Liver (tissue), 8 donors: ENCODE measurements at regions not wholly inside any gene's neighbourhood (a gene's known extent, or its start where the extent isn't known, plus 50 kb on each side); places are given as distances from the start of the nearest gene placed in this dataset.

Experiments used
- DNase-seq: peaks from one replicate; pipeline ENCODE4 v3.0.0-alpha.2; 2017; ENCODE audit warnings: low spot score
- H3K27ac ChIP-seq, 2 donors: one replicate each; pipeline ENCODE4 v1.7.0; 2013; ENCODE audit warnings: inconsistent platforms in 2 of 2, low read length in 2 of 2, control low read depth in 1 of 2, low read depth in 1 of 2, mild to moderate bottlenecking in 1 of 2
- H3K27me3 ChIP-seq, 4 donors: one replicate each; pipeline versions ENCODE4 v1.6.1 to v1.7.0; 2013; ENCODE audit warnings: low read length in 3 of 4, inconsistent platforms in 1 of 4, mild to moderate bottlenecking in 1 of 4, moderate library complexity in 1 of 4; ENCODE audit not compliant: control insufficient read depth in 4 of 4, insufficient read depth in 4 of 4
- H3K36me3 ChIP-seq, 4 donors: one replicate each; pipeline versions ENCODE4 v1.6.1 to v1.7.0; 2013; ENCODE audit warnings: low read length in 3 of 4, mild to moderate bottlenecking in 3 of 4, low read depth in 1 of 4, moderate library complexity in 1 of 4; ENCODE audit not compliant: control insufficient read depth in 4 of 4, insufficient read depth in 3 of 4
- H3K4me1 ChIP-seq, 4 donors: one replicate each; pipeline versions ENCODE4 v1.6.1 to v1.7.0; 2013; ENCODE audit warnings: low read length in 3 of 4, mild to moderate bottlenecking in 3 of 4, moderate library complexity in 1 of 4; ENCODE audit not compliant: control insufficient read depth in 4 of 4, insufficient read depth in 4 of 4
- H3K4me3 ChIP-seq, 3 donors: one replicate each; pipeline versions ENCODE4 v1.6.1 to v1.7.0; 2013; ENCODE audit warnings: low read length in 3 of 3, control low read depth in 1 of 3, low read depth in 1 of 3, mild to moderate bottlenecking in 1 of 3
- H3K9ac ChIP-seq, 2 donors: one replicate each; pipeline ENCODE4 v1.7.0; 2013; ENCODE audit warnings: low read length in 2 of 2, mild to moderate bottlenecking in 2 of 2, moderate library complexity in 2 of 2, control low read depth in 1 of 2, low read depth in 1 of 2
- H3K9me3 ChIP-seq, 4 donors: one replicate each; pipeline versions ENCODE4 v1.6.1 to v1.7.0; 2013; ENCODE audit warnings: low read length in 3 of 4; ENCODE audit not compliant: control insufficient read depth in 4 of 4
- ATF3 ChIP-seq: IDR thresholded peaks from 2 replicates; pipeline ENCODE4 v1.6.1; 2016; ENCODE audit warnings: antibody characterized with exemption
- CTCF ChIP-seq: fragments of 150-350 bp; IDR thresholded peaks from 2 replicates; pipeline ENCODE4 v1.5.1; 2017; ENCODE audit warnings: improper control_type of control experiment, low read depth, low read length; ENCODE audit not compliant: missing input control
- EGR1 ChIP-seq, 2 donors: IDR thresholded peaks; 2 replicates each; pipeline ENCODE4 v1.6.1; 2016 to 2018; ENCODE audit warnings: antibody characterized with exemption in 2 of 2, low read depth in 2 of 2
- FOXA1 ChIP-seq: IDR thresholded peaks from 2 replicates; pipeline ENCODE4 v1.6.1; 2016; ENCODE audit warnings: antibody characterized with exemption
- FOXA2 ChIP-seq: IDR thresholded peaks from 2 replicates; pipeline ENCODE4 v1.6.1; 2016; ENCODE audit warnings: antibody characterized with exemption
- HNF4G ChIP-seq: IDR thresholded peaks from 2 replicates; pipeline ENCODE4 v1.6.1; 2016; ENCODE audit warnings: antibody characterized with exemption
- JUND ChIP-seq, 2 donors: IDR thresholded peaks; 2 replicates each; pipeline ENCODE4 v1.6.1; 2016; ENCODE audit warnings: antibody characterized with exemption in 2 of 2
- MAX ChIP-seq: IDR thresholded peaks from 2 replicates; pipeline ENCODE4 v1.6.1; 2016; ENCODE audit warnings: antibody characterized with exemption
- NR2F2 ChIP-seq: IDR thresholded peaks from 2 replicates; pipeline ENCODE4 v1.6.1; 2016; ENCODE audit warnings: antibody characterized with exemption
- RAD21 ChIP-seq, 2 donors: IDR thresholded peaks; 2 replicates each; pipeline ENCODE4 v1.6.1; 2016; ENCODE audit warnings: antibody characterized with exemption in 2 of 2, mild to moderate bottlenecking in 2 of 2
- REST ChIP-seq: IDR thresholded peaks from 2 replicates; pipeline ENCODE4 v1.6.1; 2016; ENCODE audit warnings: antibody characterized with exemption, mild to moderate bottlenecking
- RXRA ChIP-seq, 2 donors: IDR thresholded peaks; 2 replicates each; pipeline ENCODE4 v1.6.1; 2017 to 2018; ENCODE audit warnings: antibody characterized with exemption in 2 of 2, mild to moderate bottlenecking in 1 of 2
- SP1 ChIP-seq: IDR thresholded peaks from 2 replicates; pipeline ENCODE4 v1.6.1; 2018; ENCODE audit warnings: antibody characterized with exemption, mild to moderate bottlenecking
- TAF1 ChIP-seq: conservative IDR thresholded peaks from 2 replicates; pipeline ENCODE4 v1.6.1; 2016; ENCODE audit warnings: antibody characterized with exemption, mild to moderate bottlenecking
- YY1 ChIP-seq: IDR thresholded peaks from 2 replicates; pipeline ENCODE4 v1.6.1; 2016; ENCODE audit warnings: antibody characterized with exemption, mild to moderate bottlenecking
- ZBTB33 ChIP-seq: IDR thresholded peaks from 2 replicates; pipeline ENCODE4 v1.6.1; 2016; ENCODE audit warnings: antibody characterized with exemption
- WGBS: extraction: QIAGEN DNeasy Blood & Tissue Kit; methylation state at CpG from one replicate; pipeline ENCODE4 v1.1.7; 2013; 5-methylcytosine and 5-hydroxymethylcytosine counted together
- donor health status: healthy.
- donor health status: healthy.
- donor health status: healthy.
- donor health status: healthy.
- donor health status: healthy.

GRCh38 chr12:86473231-86473630, 217.0 kb upstream of the MGAT4C start:
- Histone ChIP-seq H3K36me3 (no peaks in the 10 kb centered on the region), H3K4me3 (no peak overlapping the region), H3K9me3 (no peaks in the 10 kb centered on the region), H3K27me3 (no peaks in the 10 kb centered on the region), H3K4me1 (no peaks in the 10 kb centered on the region), H3K27ac (no peak overlapping the region), H3K9ac (no peak overlapping the region)
- no peak for DNase-seq
- no peak for TF ChIP-seq RXRA (IDR thresholded peaks at IDR 0.05)
- no peak for TF ChIP-seq EGR1 (IDR thresholded peaks at IDR 0.05; ENCODE audit: low read depth in 2 of 2)
- no peak for TF ChIP-seq TAF1
- TF ChIP-seq SP1: no peak
- no peak for TF ChIP-seq NR2F2
- TF ChIP-seq FOXA2: no peak
- TF ChIP-seq MAX: no peak
- no peak for TF ChIP-seq REST
- TF ChIP-seq RAD21 (IDR thresholded peaks at IDR 0.05): no peak
- TF ChIP-seq JUND (IDR thresholded peaks at IDR 0.05): no peak
- no peak for TF ChIP-seq YY1
- no peak for TF ChIP-seq ZBTB33
- no peak for TF ChIP-seq CTCF
- no peak for TF ChIP-seq HNF4G
- TF ChIP-seq FOXA1: no peak
- WGBS: 73% methylated on average over 2 of the region's 2 CpGs

- Histone ChIP-seq H3K4me3 (no peak overlapping the region), H3K36me3 (no peaks in the 10 kb centered on the region), H3K9ac (no peak overlapping the region), H3K4me1 (no peaks in the 10 kb centered on the region), H3K27ac (no peak overlapping the region), H3K9me3 (no peaks in the 10 kb centered on the region), H3K27me3 (no peaks in the 10 kb centered on the region)
- DNase-seq: no peak
- WGBS: 64% methylated on average over 2 of the region's 2 CpGs
- no peak for TF ChIP-seq CTCF
- TF ChIP-seq NR2F2: no peak
- no peak for TF ChIP-seq RAD21 (IDR thresholded peaks at IDR 0.05)
- TF ChIP-seq FOXA1: no peak
- TF ChIP-seq ATF3: no peak
- TF ChIP-seq FOXA2: no peak
Observed at GRCh38 chr12:86456776-86457175, 200.6 kb upstream of the MGAT4C start.
